Gastrocnemius medialis (tissue), 4 donors: ENCODE measurements at regions not wholly inside any gene's neighbourhood (a gene's known extent, or its start where the extent isn't known, plus 50 kb on each side); places are given as distances from the start of the nearest gene placed in this dataset.

Experiments
- ATAC-seq, 2 donors: fragments of 150-250 bp; one replicate each; pipeline ENCODE4 v1.9.1; 2016
- DNase-seq, 2 donors: peaks; one replicate each; pipeline ENCODE4 v3.0.0-alpha.2; 2019
- H3K27ac ChIP-seq, 4 donors: fragments of 200-600 bp; sonication (generic); 1 replicate in 1 of 4; 2 replicates in 3 of 4; pipeline ENCODE4 v1.5.1; 2016 to 2018; ENCODE audit warnings: mild to moderate bottlenecking in 2 of 4, moderate library complexity in 1 of 4
- H3K27me3 ChIP-seq, 3 donors: fragments of 200-600 bp; sonication (generic) in 2 of 3; 1 replicate in 1 of 3; 2 replicates in 2 of 3; pipeline versions ENCODE4 v1.5.1 to v1.6.0; 2016 to 2019; ENCODE audit warnings: mild to moderate bottlenecking in 1 of 3, moderate library complexity in 1 of 3
- H3K36me3 ChIP-seq, 2 donors: fragments of 200-600 bp; sonication (generic) in 1 of 2; one replicate each; pipeline ENCODE4 v1.5.1; 2017 to 2018
- H3K4me1 ChIP-seq, 2 donors: fragments of 200-600 bp; sonication (generic) in 1 of 2; one replicate each; pipeline ENCODE4 v1.5.1; 2016 to 2017; ENCODE audit warnings: mild to moderate bottlenecking in 2 of 2
- H3K4me3 ChIP-seq, 4 donors: fragments of 200-600 bp; sonication (generic) in 3 of 4; 1 replicate in 1 of 4; 2 replicates in 3 of 4; pipeline ENCODE4 v1.5.1; 2016 to 2019; ENCODE audit warnings: mild to moderate bottlenecking in 2 of 4
- H3K9me3 ChIP-seq, 3 donors: fragments of 200-600 bp; sonication (generic) in 2 of 3; 1 replicate in 1 of 3; 2 replicates in 2 of 3; pipeline ENCODE4 v1.5.1; 2016 to 2019
- CTCF ChIP-seq, 5 experiments: fragments of 450-650 bp in 3 of 5; fragments of 200-600 bp in 2 of 5; sonication (generic) in 2 of 5; IDR thresholded peaks in 4 of 5; conservative IDR thresholded peaks in 1 of 5; 1 replicate in 4 of 5; 2 replicates in 1 of 5; pipeline ENCODE4 v1.5.1; 2016 to 2019; ENCODE audit warnings: antibody characterized with exemption in 5 of 5, mild to moderate bottlenecking in 3 of 5, moderate library complexity in 3 of 5
- POLR2A ChIP-seq, 2 donors: fragments of 450-650 bp; IDR thresholded peaks; one replicate each; pipeline ENCODE4 v1.6.1; 2017; ENCODE audit warnings: antibody characterized with exemption in 2 of 2, mild to moderate bottlenecking in 2 of 2, moderate library complexity in 2 of 2
- in situ Hi-C, 4 donors: fragments of 200-750 bp; cut with MboI; loops; one replicate each; pipeline versions ENCODE4 v1.15.0 to v1.8.0; 2017; ENCODE audit warnings: low sequenced_read_pairs in 4 of 4
- intact Hi-C: fragments of 100-400 bp; cut with DNase I; formaldehyde crosslinking; loops from one replicate; pipeline ENCODE4 v1.15.1; 2023; ENCODE audit warnings: low total_unique reads

- TF ChIP-seq CTCF (IDR thresholded peaks at IDR 0.05 in 4 of 5, conservative IDR thresholded peaks at IDR 0.05 in 1 of 5) (no peak), POLR2A (IDR thresholded peaks at IDR 0.05) (no peak)
These were observed 804.6 kb downstream of the TRHDE start for GRCh38 chr12:73076760-73077159.

GRCh38 chr12:73083736-73084135 lies 811.6 kb downstream of the TRHDE start:
- H3K4me3 ChIP-seq = no peak overlapping the region
- ATAC-seq = no peak
- intact Hi-C loops = no loop called here
- DNase-seq = no peak
- in situ Hi-C loops = no loop called here
- H3K27ac ChIP-seq = no peak overlapping the region
- H3K36me3 ChIP-seq = no peaks in the 10 kb centered on the region
- no peaks in the 10 kb centered on the region for H3K9me3 ChIP-seq
- TF ChIP-seq POLR2A (IDR thresholded peaks at IDR 0.05) (no peak), CTCF (IDR thresholded peaks at IDR 0.05 in 4 of 5, conservative IDR thresholded peaks at IDR 0.05 in 1 of 5) (no peak)
- no peaks in the 10 kb centered on the region for H3K4me1 ChIP-seq
- H3K27me3 ChIP-seq = no peaks in the 10 kb centered on the region

More at GRCh38 chr12:73076760-73077159, 804.6 kb downstream of the TRHDE start:
- Histone ChIP-seq H3K4me1 (no peaks in the 10 kb centered on the region), H3K27ac (no peak overlapping the region), H3K27me3 (no peaks in the 10 kb centered on the region), H3K36me3 (no peaks in the 10 kb centered on the region), H3K9me3 (no peaks in the 10 kb centered on the region), H3K4me3 (no peak overlapping the region)
- no peak for ATAC-seq
- in situ Hi-C loops = no loop called here
- no peak for DNase-seq
- intact Hi-C loops = no loop called here

GRCh38 chr12:73106296-73106695 lies 834.1 kb downstream of the TRHDE start:
- ATAC-seq (no peak), DNase-seq (no peak)
- Histone ChIP-seq H3K4me1 (no peaks in the 10 kb centered on the region), H3K4me3 (no peak overlapping the region), H3K36me3 (no peaks in the 10 kb centered on the region), H3K27ac (no peak overlapping the region), H3K9me3 (no peaks in the 10 kb centered on the region), H3K27me3 (no peaks in the 10 kb centered on the region)
- intact Hi-C loops (no loop called here), in situ Hi-C loops (no loop called here)
- TF ChIP-seq CTCF (IDR thresholded peaks at IDR 0.05 in 4 of 5, conservative IDR thresholded peaks at IDR 0.05 in 1 of 5) (no peak), POLR2A (IDR thresholded peaks at IDR 0.05) (no peak)

- DNase-seq = no peak
- Histone ChIP-seq H3K4me1 (no peaks in the 10 kb centered on the region), H3K36me3 (no peaks in the 10 kb centered on the region), H3K27ac (no peak overlapping the region), H3K4me3 (no peak overlapping the region), H3K9me3 (no peaks in the 10 kb centered on the region), H3K27me3 (no peaks in the 10 kb centered on the region)
- in situ Hi-C loops (no loop called here), intact Hi-C loops (no loop called here)
- no peak for ATAC-seq
- no peak for TF ChIP-seq POLR2A (IDR thresholded peaks at IDR 0.05)
- TF ChIP-seq CTCF (IDR thresholded peaks at IDR 0.05 in 4 of 5, conservative IDR thresholded peaks at IDR 0.05 in 1 of 5) = no peak
These were observed 834.7 kb downstream of the TRHDE start for GRCh38 chr12:73106896-73107295.

GRCh38 chr12:73110816-73111215 lies 838.6 kb downstream of the TRHDE start:
- H3K9me3 ChIP-seq = no peaks in the 10 kb centered on the region
- DNase-seq (no peak), ATAC-seq (no peak)
- in situ Hi-C loops = no loop called here
- H3K27me3 ChIP-seq = no peaks in the 10 kb centered on the region
- no peaks in the 10 kb centered on the region for H3K36me3 ChIP-seq
- intact Hi-C loops = no loop called here
- H3K27ac ChIP-seq = no peak overlapping the region
- TF ChIP-seq POLR2A (IDR thresholded peaks at IDR 0.05) = no peak
- TF ChIP-seq CTCF (IDR thresholded peaks at IDR 0.05 in 4 of 5, conservative IDR thresholded peaks at IDR 0.05 in 1 of 5) = no peak
- no peak overlapping the region for H3K4me3 ChIP-seq
- no peaks in the 10 kb centered on the region for H3K4me1 ChIP-seq
